Neuronal stem cell (in vitro differentiated cells): ENCODE measurements at regions not wholly inside any gene's neighbourhood (a gene's known extent, or its start where the extent isn't known, plus 50 kb on each side); places are given as distances from the start of the nearest gene placed in this dataset.

Source experiments
- DNase-seq: peaks from one replicate; pipeline ENCODE4 v3.0.0-alpha.2; 2013; ENCODE audit warnings: low spot score
- H2AFZ ChIP-seq: one replicate; pipeline ENCODE4 v1.6.1; 2013; ENCODE audit warnings: mild to moderate bottlenecking, low read length, inconsistent platforms
- H2AK5ac ChIP-seq: 2 replicates; pipeline ENCODE4 v1.6.1; 2013; ENCODE audit warnings: low read depth, mild to moderate bottlenecking, inconsistent platforms, low read length, moderate library complexity, mixed read lengths
- H2BK120ac ChIP-seq: 2 replicates; pipeline ENCODE4 v1.6.1; 2013; ENCODE audit warnings: low read depth, mild to moderate bottlenecking, inconsistent platforms, low read length, moderate library complexity, mixed read lengths
- H2BK12ac ChIP-seq: one replicate; pipeline ENCODE4 v1.6.1; 2013; ENCODE audit warnings: low read length, inconsistent platforms
- H2BK15ac ChIP-seq: 2 replicates; pipeline ENCODE4 v1.6.1; 2013; ENCODE audit warnings: mild to moderate bottlenecking, low read length, inconsistent platforms, mixed read lengths
- H2BK5ac ChIP-seq: one replicate; pipeline ENCODE4 v1.6.1; 2013; ENCODE audit warnings: inconsistent platforms, mild to moderate bottlenecking, low read length, moderate library complexity
- H3K14ac ChIP-seq: one replicate; pipeline ENCODE4 v1.6.1; 2013; ENCODE audit warnings: low read length, inconsistent platforms
- H3K18ac ChIP-seq: 2 replicates; pipeline ENCODE4 v1.6.1; 2013; ENCODE audit warnings: low read length, inconsistent platforms
- H3K23ac ChIP-seq: 2 replicates; pipeline ENCODE4 v1.6.1; 2013; ENCODE audit warnings: low read depth, mild to moderate bottlenecking, mixed read lengths, low read length, inconsistent platforms; ENCODE audit not compliant: poor library complexity
- H3K27ac ChIP-seq: replicated peaks from 3 replicates; pipeline ENCODE4 v1.5.1; 2013; ENCODE audit warnings: low read length, inconsistent platforms
- H3K27me3 ChIP-seq, 3 experiments: 2 replicates each; pipeline ENCODE4 v1.6.1; 2013; ENCODE audit warnings: low read length in 3 of 3, mild to moderate bottlenecking in 2 of 3, inconsistent platforms in 1 of 3, low read depth in 1 of 3, mixed read lengths in 1 of 3, moderate library complexity in 1 of 3; ENCODE audit not compliant: control insufficient read depth in 3 of 3, insufficient read depth in 3 of 3
- H3K36me3 ChIP-seq, 2 donors: replicated peaks in 1 of 2; 2 replicates each; pipeline ENCODE4 v1.6.1; 2013; ENCODE audit warnings: low read length in 2 of 2; ENCODE audit not compliant: control insufficient read depth in 2 of 2, insufficient read depth in 2 of 2
- H3K4ac ChIP-seq: 2 replicates; pipeline ENCODE4 v1.6.1; 2013; ENCODE audit warnings: inconsistent platforms, mild to moderate bottlenecking, low read length, moderate library complexity
- H3K4me1 ChIP-seq, 2 donors: 1 replicate in 1 of 2; 2 replicates in 1 of 2; pipeline ENCODE4 v1.6.1; 2013; ENCODE audit warnings: low read length in 2 of 2, low read depth in 1 of 2; ENCODE audit not compliant: control insufficient read depth in 2 of 2, insufficient read depth in 1 of 2
- H3K4me2 ChIP-seq: one replicate; pipeline ENCODE4 v1.6.1; 2013; ENCODE audit warnings: mild to moderate bottlenecking, low read length, inconsistent platforms; ENCODE audit not compliant: insufficient read depth, poor library complexity, severe bottlenecking
- H3K4me3 ChIP-seq, 2 donors: 2 replicates each; pipeline ENCODE4 v1.5.1; 2013; ENCODE audit warnings: low read length in 2 of 2, mild to moderate bottlenecking in 2 of 2, inconsistent platforms in 1 of 2, moderate library complexity in 1 of 2
- H3K79me1 ChIP-seq: one replicate; pipeline ENCODE4 v1.6.1; 2013; ENCODE audit warnings: low read depth, mild to moderate bottlenecking, inconsistent platforms, low read length, moderate library complexity
- H3K9ac ChIP-seq: one replicate; pipeline ENCODE4 v1.6.1; 2013; ENCODE audit warnings: mild to moderate bottlenecking, low read depth, low read length, inconsistent platforms; ENCODE audit not compliant: poor library complexity
- H3K9me3 ChIP-seq, 2 donors: replicated peaks in 1 of 2; 2 replicates each; pipeline versions ENCODE3 to v1.6.1; 2013; ENCODE audit warnings: low read length in 2 of 2, mild to moderate bottlenecking in 2 of 2, inconsistent platforms in 1 of 2, low read depth in 1 of 2, mixed read lengths in 1 of 2, moderate library complexity in 1 of 2; ENCODE audit not compliant: control insufficient read depth in 2 of 2, insufficient read depth in 1 of 2
- H4K8ac ChIP-seq: one replicate; pipeline ENCODE4 v1.6.1; 2013; ENCODE audit warnings: low read depth, mild to moderate bottlenecking, inconsistent platforms, low read length, moderate library complexity
- H4K91ac ChIP-seq: one replicate; pipeline ENCODE4 v1.6.1; 2013; ENCODE audit warnings: low read length, low read depth, mild to moderate bottlenecking, inconsistent platforms; ENCODE audit not compliant: poor library complexity
- WGBS, 2 donors: extraction: QIAGEN DNeasy Blood & Tissue Kit; methylation state at CpG; one replicate each; pipeline ENCODE4 v1.1.7; 2013; ENCODE audit warnings: missing lambda C conversion rate in 2 of 2, mixed read lengths in 1 of 2; ENCODE audit not compliant: insufficient read length in 2 of 2, insufficient replicate concordance in 1 of 2; ENCODE audit errors: extremely low coverage in 2 of 2; 5-methylcytosine and 5-hydroxymethylcytosine counted together

DNA sequence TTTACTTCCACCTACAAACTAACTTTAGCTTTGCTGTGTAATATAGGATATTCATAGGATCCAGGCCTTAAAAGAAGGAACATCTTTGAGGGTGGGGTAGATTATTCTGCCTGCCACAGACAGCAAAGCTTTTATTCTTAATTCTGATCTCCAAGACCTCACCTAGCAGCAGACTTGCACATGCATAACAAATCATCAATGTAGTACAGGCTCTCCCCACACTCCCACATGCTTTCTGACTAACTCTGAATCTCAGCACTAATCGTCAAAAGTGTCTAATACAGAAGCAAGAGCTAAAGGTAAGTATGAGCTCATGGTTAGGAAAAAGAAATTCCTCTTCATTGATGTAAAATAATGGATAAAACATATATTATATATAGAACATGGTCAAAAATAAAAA is 1468.5 kb upstream of the B3GALT2 start:
- no peak overlapping the region for H3K4me3 ChIP-seq
- H3K14ac ChIP-seq: no peak overlapping the region
- H3K4me1 ChIP-seq: no peaks in the 10 kb centered on the region
- no CpG with 5 or more reads among the region's 1 CpG for WGBS, 2 donors
- H3K18ac ChIP-seq: no peak overlapping the region
- H2AK5ac ChIP-seq: no peak overlapping the region
- no peak overlapping the region for H2BK12ac ChIP-seq
- no peaks in the 10 kb centered on the region for H3K79me1 ChIP-seq
- no peak overlapping the region for H3K23ac ChIP-seq
- no peak overlapping the region for H2AFZ ChIP-seq
- no peak overlapping the region for H3K27ac ChIP-seq
- H3K27me3 ChIP-seq: no peaks in the 10 kb centered on the region
- no peak overlapping the region for H2BK120ac ChIP-seq
- H3K4ac ChIP-seq: no peak overlapping the region
- H3K36me3 ChIP-seq: no peaks in the 10 kb centered on the region
- H3K9me3 ChIP-seq: no peaks in the 10 kb centered on the region
- no peak overlapping the region for H4K8ac ChIP-seq
- no peak overlapping the region for H2BK5ac ChIP-seq
- no peak overlapping the region for H4K91ac ChIP-seq
- no peak overlapping the region for H3K4me2 ChIP-seq
- no peak for DNase-seq
- no peak overlapping the region for H3K9ac ChIP-seq
- no peak overlapping the region for H2BK15ac ChIP-seq

DNA sequence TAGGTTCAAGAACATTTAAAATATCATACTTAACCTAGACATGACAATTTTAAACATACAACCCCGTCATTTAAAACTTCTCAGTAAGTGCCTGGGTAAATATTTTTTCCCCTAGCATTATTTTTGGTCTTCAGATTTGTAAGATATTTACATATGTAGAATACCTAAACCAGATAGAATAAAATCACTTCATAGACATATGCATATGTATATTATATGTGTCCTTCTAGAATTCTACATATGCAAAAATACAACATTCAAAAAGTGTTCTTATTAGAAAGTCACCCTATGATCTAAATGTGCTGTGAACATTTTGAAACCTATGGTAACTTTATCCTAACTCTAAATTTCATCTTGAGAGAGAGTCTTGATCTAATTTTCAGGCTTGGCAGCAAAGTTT is 1467.0 kb upstream of the B3GALT2 start:
- no peak overlapping the region for H2BK15ac ChIP-seq
- H4K91ac ChIP-seq: no peak overlapping the region
- DNase-seq: no peak
- no peak overlapping the region for H2BK5ac ChIP-seq
- H3K4ac ChIP-seq: no peak overlapping the region
- no peak overlapping the region for H3K18ac ChIP-seq
- H3K14ac ChIP-seq: no peak overlapping the region
- H3K27ac ChIP-seq: no peak overlapping the region
- H2AFZ ChIP-seq: no peak overlapping the region
- no peak overlapping the region for H3K9ac ChIP-seq
- no peaks in the 10 kb centered on the region for H3K9me3 ChIP-seq
- H3K23ac ChIP-seq: no peak overlapping the region
- H3K4me1 ChIP-seq: no peaks in the 10 kb centered on the region
- H3K4me3 ChIP-seq: no peak overlapping the region
- no peaks in the 10 kb centered on the region for H3K27me3 ChIP-seq
- no peak overlapping the region for H3K4me2 ChIP-seq
- no peak overlapping the region for H2BK120ac ChIP-seq
- no peak overlapping the region for H2BK12ac ChIP-seq
- H3K36me3 ChIP-seq: no peaks in the 10 kb centered on the region
- no peak overlapping the region for H2AK5ac ChIP-seq
- WGBS, 2 donors: no CpG with 5 or more reads among the region's 1 CpG
- no peak overlapping the region for H4K8ac ChIP-seq
- H3K79me1 ChIP-seq: no peaks in the 10 kb centered on the region

DNA sequence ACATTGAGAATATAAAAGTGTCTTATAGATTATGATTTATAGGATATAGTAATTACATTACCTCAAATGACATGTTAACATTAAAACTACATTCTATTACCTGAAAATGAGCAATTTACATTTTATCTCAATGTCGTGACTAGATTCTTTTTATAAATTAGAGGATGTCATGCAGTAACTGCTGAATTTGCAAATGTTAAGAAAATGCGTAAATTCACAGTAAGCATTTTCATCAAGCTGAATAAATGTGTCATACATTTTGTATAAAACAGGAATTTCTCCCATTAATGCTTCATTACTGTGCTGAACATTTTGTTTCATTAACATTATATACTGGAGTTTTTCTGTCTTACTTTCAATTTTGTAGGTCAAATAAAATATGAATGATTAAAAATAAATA is 1460.7 kb upstream of the B3GALT2 start:
- Histone ChIP-seq H2BK120ac (no peak overlapping the region), H3K4ac (no peak overlapping the region), H3K4me3 (no peak overlapping the region), H3K9ac (no peak overlapping the region), H2AFZ (no peak overlapping the region), H2BK5ac (no peak overlapping the region), H3K9me3 (no peaks in the 10 kb centered on the region), H2BK12ac (no peak overlapping the region), H4K91ac (no peak overlapping the region), H3K27me3 (no peaks in the 10 kb centered on the region), H2AK5ac (no peak overlapping the region), H3K23ac (no peak overlapping the region), H3K79me1 (no peaks in the 10 kb centered on the region), H3K27ac (no peak overlapping the region), H4K8ac (no peak overlapping the region), H3K36me3 (no peaks in the 10 kb centered on the region), H2BK15ac (no peak overlapping the region), H3K4me2 (no peak overlapping the region), H3K4me1 (no peaks in the 10 kb centered on the region), H3K18ac (no peak overlapping the region), H3K14ac (no peak overlapping the region)
- WGBS, 2 donors: no CpG with 5 or more reads among the region's 2 CpGs
- DNase-seq: no peak

DNA sequence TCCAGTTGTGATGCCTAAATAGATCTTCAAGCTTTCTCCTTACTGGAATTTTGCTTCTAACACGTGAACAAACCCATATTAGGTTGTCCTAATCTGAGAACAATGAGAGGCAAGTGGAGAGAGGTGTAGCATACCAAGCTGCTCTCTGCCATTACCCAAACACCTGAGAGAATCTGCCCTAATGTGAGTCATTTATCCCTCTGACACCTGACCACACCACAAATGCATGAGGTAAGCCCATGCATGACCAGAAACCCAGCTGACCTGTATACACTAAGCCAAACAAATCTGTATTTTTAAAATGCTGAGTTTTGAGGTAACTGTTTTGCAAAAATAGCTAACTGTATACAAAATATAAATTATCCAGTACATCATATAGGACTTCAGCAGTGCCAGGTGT is 1458.1 kb upstream of the B3GALT2 start:
- no peak overlapping the region for H2AFZ ChIP-seq
- H3K9me3 ChIP-seq: no peaks in the 10 kb centered on the region
- H2BK5ac ChIP-seq: no peak overlapping the region
- no peaks in the 10 kb centered on the region for H3K27me3 ChIP-seq
- no CpG with 5 or more reads among the region's 1 CpG for WGBS, 2 donors
- no peak overlapping the region for H3K23ac ChIP-seq
- H3K4me3 ChIP-seq: no peak overlapping the region
- H3K79me1 ChIP-seq: no peaks in the 10 kb centered on the region
- no peaks in the 10 kb centered on the region for H3K4me1 ChIP-seq
- no peak overlapping the region for H3K27ac ChIP-seq
- no peak overlapping the region for H3K14ac ChIP-seq
- no peak overlapping the region for H3K18ac ChIP-seq
- H2BK120ac ChIP-seq: no peak overlapping the region
- no peak overlapping the region for H3K9ac ChIP-seq
- H2BK12ac ChIP-seq: no peak overlapping the region
- H4K8ac ChIP-seq: no peak overlapping the region
- no peak for DNase-seq
- no peak overlapping the region for H3K4me2 ChIP-seq
- H2AK5ac ChIP-seq: no peak overlapping the region
- no peaks in the 10 kb centered on the region for H3K36me3 ChIP-seq
- no peak overlapping the region for H3K4ac ChIP-seq
- H2BK15ac ChIP-seq: no peak overlapping the region
- H4K91ac ChIP-seq: no peak overlapping the region
